Trophoblast cell (in vitro differentiated cells and primary cell): ENCODE measurements at regions not wholly inside any gene's neighbourhood (a gene's known extent, or its start where the extent isn't known, plus 50 kb on each side); places are given as distances from the start of the nearest gene placed in this dataset.
A peak's percentile ranks its signal among the peaks of the same experiment; 100 is the strongest.

ENCODE experiments used
- DNase-seq, 2 donors: peaks; one replicate each; pipeline ENCODE4 v3.0.0-alpha.2; 2016
- H2AFZ ChIP-seq: 2 replicates; pipeline ENCODE4 v1.6.1; 2013; ENCODE audit warnings: low read length, moderate library complexity, mild to moderate bottlenecking; ENCODE audit not compliant: insufficient read depth, poor library complexity
- H2AK5ac ChIP-seq: 2 replicates; pipeline ENCODE4 v1.6.1; 2013; ENCODE audit warnings: mild to moderate bottlenecking, low read length
- H2BK120ac ChIP-seq: 2 replicates; pipeline ENCODE4 v1.6.1; 2013; ENCODE audit warnings: low read length, mild to moderate bottlenecking, moderate library complexity; ENCODE audit not compliant: insufficient read depth, poor library complexity
- H2BK12ac ChIP-seq: 2 replicates; pipeline ENCODE4 v1.6.1; 2013; ENCODE audit warnings: mild to moderate bottlenecking, low read length, moderate library complexity
- H2BK5ac ChIP-seq: 2 replicates; pipeline ENCODE4 v1.6.1; 2013; ENCODE audit warnings: low read length, low read depth, moderate library complexity, mild to moderate bottlenecking; ENCODE audit not compliant: poor library complexity
- H3K14ac ChIP-seq: 2 replicates; pipeline ENCODE4 v1.6.1; 2013; ENCODE audit warnings: mild to moderate bottlenecking, low read length
- H3K18ac ChIP-seq: 2 replicates; pipeline ENCODE4 v1.6.1; 2013; ENCODE audit warnings: mild to moderate bottlenecking, low read length
- H3K23ac ChIP-seq: 2 replicates; pipeline ENCODE4 v1.6.1; 2013; ENCODE audit warnings: low read length
- H3K27ac ChIP-seq: 2 replicates; pipeline ENCODE4 v1.5.1; 2013; ENCODE audit warnings: low read depth, mild to moderate bottlenecking, inconsistent platforms, low read length, moderate library complexity
- H3K27me3 ChIP-seq: 2 replicates; pipeline ENCODE4 v1.6.1; 2013; ENCODE audit warnings: inconsistent platforms, mild to moderate bottlenecking, low read length, moderate library complexity; ENCODE audit not compliant: insufficient read depth
- H3K36me3 ChIP-seq, 2 experiments: 1 replicate in 1 of 2; 2 replicates in 1 of 2; pipeline ENCODE4 v1.6.1; 2013; ENCODE audit warnings: low read length in 2 of 2, mild to moderate bottlenecking in 2 of 2, moderate library complexity in 1 of 2; ENCODE audit not compliant: insufficient read depth in 2 of 2, control insufficient read depth in 1 of 2
- H3K4ac ChIP-seq: 2 replicates; pipeline ENCODE4 v1.6.1; 2013; ENCODE audit warnings: low read depth, mild to moderate bottlenecking, low read length, moderate library complexity
- H3K4me1 ChIP-seq, 2 experiments: 1 replicate in 1 of 2; 2 replicates in 1 of 2; pipeline ENCODE4 v1.6.1; 2013; ENCODE audit warnings: low read length in 2 of 2, mild to moderate bottlenecking in 2 of 2, moderate library complexity in 1 of 2; ENCODE audit not compliant: insufficient read depth in 2 of 2, control insufficient read depth in 1 of 2
- H3K4me2 ChIP-seq: 2 replicates; pipeline ENCODE4 v1.6.1; 2013; ENCODE audit warnings: inconsistent platforms, mild to moderate bottlenecking, low read length, moderate library complexity
- H3K4me3 ChIP-seq: 2 replicates; pipeline ENCODE4 v1.5.1; 2013; ENCODE audit warnings: mild to moderate bottlenecking, low read depth, low read length, inconsistent platforms
- H3K79me1 ChIP-seq: one replicate; pipeline ENCODE4 v1.6.1; 2013; ENCODE audit warnings: low read length
- H3K79me2 ChIP-seq: 2 replicates; pipeline ENCODE4 v1.6.1; 2013; ENCODE audit warnings: low read length, mild to moderate bottlenecking; ENCODE audit not compliant: control insufficient read depth, insufficient read depth, poor library complexity
- H3K9ac ChIP-seq: 2 replicates; pipeline ENCODE4 v1.6.1; 2013; ENCODE audit warnings: mild to moderate bottlenecking, low read length
- H3K9me3 ChIP-seq: 2 replicates; pipeline ENCODE4 v1.6.1; 2013; ENCODE audit warnings: low read depth, mild to moderate bottlenecking, control low read depth, inconsistent platforms, low read length; ENCODE audit not compliant: insufficient read depth
- H4K12ac ChIP-seq: 2 replicates; pipeline ENCODE4 v1.6.1; 2013; ENCODE audit warnings: low read depth, mild to moderate bottlenecking, low read length, moderate library complexity
- H4K8ac ChIP-seq: 2 replicates; pipeline ENCODE4 v1.6.1; 2013; ENCODE audit warnings: low read depth, mild to moderate bottlenecking, low read length, moderate library complexity
- H4K91ac ChIP-seq: one replicate; pipeline ENCODE4 v1.6.1; 2013; ENCODE audit warnings: low read depth, mild to moderate bottlenecking, low read length, moderate library complexity
- WGBS: extraction: QIAGEN DNeasy Blood & Tissue Kit; methylation state at CpG from one replicate; pipeline ENCODE4 v1.1.7; 2013; ENCODE audit warnings: missing lambda C conversion rate; ENCODE audit not compliant: insufficient read length, insufficient coverage; ENCODE audit errors: extremely low coverage; 5-methylcytosine and 5-hydroxymethylcytosine counted together

GRCh38 chr18:45560870-45561269 is 54.4 kb upstream of the SLC14A2 start:
- no CpG with 5 or more reads among the region's 4 CpGs for WGBS
- H3K27me3 ChIP-seq: no peaks in the 10 kb centered on the region
- H2BK120ac ChIP-seq: no peak overlapping the region
- no peak overlapping the region for H2BK12ac ChIP-seq
- no peak overlapping the region for H4K12ac ChIP-seq
- H3K79me2 ChIP-seq: no peaks in the 10 kb centered on the region
- no peak overlapping the region for H3K4me2 ChIP-seq
- no peaks in the 10 kb centered on the region for H3K9me3 ChIP-seq
- no peak overlapping the region for H3K18ac ChIP-seq
- no peaks in the 10 kb centered on the region for H3K36me3 ChIP-seq
- no peak overlapping the region for H2AFZ ChIP-seq
- no peak overlapping the region for H3K4me3 ChIP-seq
- H4K8ac ChIP-seq: no peak overlapping the region
- no peak overlapping the region for H2BK5ac ChIP-seq
- no peak overlapping the region for H4K91ac ChIP-seq
- H3K23ac ChIP-seq: no peak overlapping the region
- H3K4ac ChIP-seq: no peak overlapping the region
- DNase-seq: no peak
- H3K14ac ChIP-seq: no peak overlapping the region
- H3K27ac ChIP-seq: no peak overlapping the region
- H3K9ac ChIP-seq: no peak overlapping the region
- peaks cover 0 to 8% of the 10 kb centered on the region in 2 experiments for H3K4me1 ChIP-seq
- no peaks in the 10 kb centered on the region for H3K79me1 ChIP-seq
- no peak overlapping the region for H2AK5ac ChIP-seq

GRCh38 chr18:45562567-45563479 is 52.5 kb upstream of the SLC14A2 start:
- no peaks in the 10 kb centered on the region for H3K79me2 ChIP-seq
- H2BK5ac ChIP-seq: no peak overlapping the region
- no peak overlapping the region for H4K12ac ChIP-seq
- WGBS: no CpG with 5 or more reads among the region's 11 CpGs
- no peak overlapping the region for H4K8ac ChIP-seq
- peaks cover 2% of the 10 kb centered on the region for H3K79me1 ChIP-seq
- H3K4ac ChIP-seq: no peak overlapping the region
- peak overlapping the region; percentile 38 for H4K91ac ChIP-seq
- H2AFZ ChIP-seq: no peak overlapping the region
- H3K23ac ChIP-seq: no peak overlapping the region
- no peak overlapping the region for H3K14ac ChIP-seq
- peak overlapping the region; percentile 15 for H2BK12ac ChIP-seq
- no peak for DNase-seq
- no peak overlapping the region for H3K4me2 ChIP-seq
- H2BK120ac ChIP-seq: no peak overlapping the region
- H3K9me3 ChIP-seq: no peaks in the 10 kb centered on the region
- H3K4me1 ChIP-seq: peaks cover 4 to 18% of the 10 kb centered on the region in 2 experiments
- H3K9ac ChIP-seq: no peak overlapping the region
- H3K36me3 ChIP-seq: no peaks in the 10 kb centered on the region
- H3K18ac ChIP-seq: no peak overlapping the region
- no peak overlapping the region for H2AK5ac ChIP-seq
- no peaks in the 10 kb centered on the region for H3K27me3 ChIP-seq
- no peak overlapping the region for H3K4me3 ChIP-seq
- H3K27ac ChIP-seq: no peak overlapping the region

- Histone ChIP-seq H3K18ac (no peak overlapping the region), H4K91ac (no peak overlapping the region), H3K27me3 (no peaks in the 10 kb centered on the region), H2AFZ (no peak overlapping the region), H3K4ac (no peak overlapping the region), H4K8ac (no peak overlapping the region), H3K36me3 (no peaks in the 10 kb centered on the region), H2AK5ac (no peak overlapping the region), H3K14ac (no peak overlapping the region), H3K23ac (peak overlapping the region; percentile 11), H3K79me2 (no peaks in the 10 kb centered on the region), H2BK5ac (no peak overlapping the region), H3K4me2 (no peak overlapping the region), H3K27ac (no peak overlapping the region), H3K9me3 (peaks cover 3% of the 10 kb centered on the region), H3K4me1 (peaks cover 4 to 18% of the 10 kb centered on the region in 2 experiments), H2BK120ac (no peak overlapping the region), H3K9ac (no peak overlapping the region), H4K12ac (no peak overlapping the region), H3K79me1 (peaks cover 2% of the 10 kb centered on the region), H3K4me3 (no peak overlapping the region), H2BK12ac (no peak overlapping the region)
- WGBS: no CpG with 5 or more reads among the region's 19 CpGs
- DNase-seq: no peak
These were observed 49.9 kb upstream of the SLC14A2 start for GRCh38 chr18:45565280-45565970.
